Astrocyte of the spinal cord (primary cell): ENCODE measurements at regions not wholly inside any gene's neighbourhood (a gene's known extent, or its start where the extent isn't known, plus 50 kb on each side); places are given as distances from the start of the nearest gene placed in this dataset.

ENCODE experiments used
- DNase-seq: peaks from one replicate; pipeline ENCODE4 v3.0.0; 2011; ENCODE audit warnings: low read depth, low spot score
- H3K4me3 ChIP-seq: 2 replicates; pipeline ENCODE4 v1.5.1; 2011; ENCODE audit warnings: low read depth, mild to moderate bottlenecking, low read length, moderate library complexity
- CTCF ChIP-seq: IDR thresholded peaks from 2 replicates; pipeline ENCODE4 v1.5.1; 2012; ENCODE audit warnings: low read depth, mild to moderate bottlenecking, low read length, inconsistent platforms
- in situ Hi-C: cut with HindIII; loops from 2 replicates; pipeline ENCODE4 v1.10.0; 2017; ENCODE audit warnings: low sequenced_read_pairs

- DNase-seq: no peak
- TF ChIP-seq CTCF: no peak
- no peak overlapping the region for H3K4me3 ChIP-seq
- in situ Hi-C loops: no loop called here
Observed at GRCh38 chr5:60360355-60360754, 339.6 kb downstream of the DEPDC1B start.

GRCh38 chr5:60357302-60357701, 342.7 kb downstream of the DEPDC1B start:
- in situ Hi-C loops: no loop called here
- DNase-seq: no peak
- TF ChIP-seq CTCF: no peak
- no peak overlapping the region for H3K4me3 ChIP-seq

GRCh38 chr5:60356745-60357144, 343.2 kb downstream of the DEPDC1B start:
- in situ Hi-C loops: no loop called here
- DNase-seq: no peak
- TF ChIP-seq CTCF: no peak

GRCh38 chr5:60355181-60355580, 344.8 kb downstream of the DEPDC1B start:
- no peak for TF ChIP-seq CTCF
- in situ Hi-C loops: no loop called here
- no peak for DNase-seq
- H3K4me3 ChIP-seq: no peak overlapping the region

More at GRCh38 chr5:60356745-60357144, 343.2 kb downstream of the DEPDC1B start:
- H3K4me3 ChIP-seq: no peak overlapping the region

GRCh38 chr5:60354311-60354710, 345.7 kb downstream of the DEPDC1B start:
- DNase-seq: no peak
- in situ Hi-C loops: no loop called here
- TF ChIP-seq CTCF: no peak
- H3K4me3 ChIP-seq: no peak overlapping the region

GRCh38 chr5:60352992-60353599, 346.9 kb downstream of the DEPDC1B start:
- no peak for DNase-seq
- TF ChIP-seq CTCF: no peak
- in situ Hi-C loops: no loop called here
- H3K4me3 ChIP-seq: no peak overlapping the region
